Epidermal melanocyte (primary cell): ENCODE measurements at regions not wholly inside any gene's neighbourhood (a gene's known extent, or its start where the extent isn't known, plus 50 kb on each side); places are given as distances from the start of the nearest gene placed in this dataset.

Source experiments
- DNase-seq: peaks from one replicate; pipeline ENCODE4 v3.0.0; 2011; ENCODE audit warnings: low spot score; ENCODE audit not compliant: insufficient read length

GRCh38 chr4:180766045-180766444 is 1477.2 kb upstream of the TENM3 start:
- no peak for DNase-seq

GRCh38 chr4:180766944-180767729 is 1476.1 kb upstream of the TENM3 start:
- DNase-seq: no peak

DNA sequence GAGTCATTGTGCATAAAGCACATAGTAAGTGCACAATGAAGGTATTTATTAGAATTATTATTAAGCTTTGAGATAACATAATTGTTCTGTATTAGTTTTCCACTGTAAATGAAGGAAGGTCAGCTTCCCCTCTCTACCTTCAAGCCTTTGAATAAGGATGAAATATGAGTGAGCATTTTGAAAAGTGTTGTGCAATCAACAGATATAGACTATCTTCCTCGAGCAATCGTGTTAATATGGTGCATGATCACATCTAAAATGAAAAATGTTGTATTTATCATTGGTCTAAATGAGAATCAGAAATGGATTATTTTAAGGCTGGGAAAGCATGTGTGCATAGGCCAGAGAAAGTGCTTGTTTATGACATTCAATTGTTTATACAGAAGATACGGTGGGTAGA is 1474.6 kb upstream of the TENM3 start:
- DNase-seq: no peak

- no peak for DNase-seq
Measured at GRCh38 chr4:180769791-180770190, 1473.4 kb upstream of the TENM3 start.

- no peak for DNase-seq
Measured at GRCh38 chr4:180770265-180770664, 1472.9 kb upstream of the TENM3 start.

DNA sequence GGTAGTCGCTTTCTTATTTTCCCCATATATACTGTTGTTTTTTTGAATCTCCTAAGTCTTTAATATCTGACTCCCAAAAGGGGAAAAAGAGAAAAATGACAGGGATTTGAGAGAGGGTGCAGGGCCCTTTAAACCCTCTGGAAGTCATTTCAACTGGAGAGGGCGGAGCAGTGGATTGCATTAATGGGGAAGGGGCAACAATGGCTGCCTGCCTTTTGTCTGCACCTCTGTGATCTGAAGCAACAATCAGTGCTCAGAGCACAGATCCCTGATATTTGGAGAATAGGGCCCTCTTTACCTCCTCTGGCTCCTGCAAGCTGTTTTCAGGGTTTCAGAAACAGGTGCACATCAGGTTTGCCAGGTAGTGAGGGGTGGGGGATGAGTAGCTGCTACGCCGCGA is 1458.3 kb upstream of the TENM3 start:
- DNase-seq: no peak

GRCh38 chr4:180788729-180789128 is 1454.5 kb upstream of the TENM3 start:
- DNase-seq: no peak

- no peak for DNase-seq
Measured at GRCh38 chr4:180789929-180790328, 1453.3 kb upstream of the TENM3 start.

DNA sequence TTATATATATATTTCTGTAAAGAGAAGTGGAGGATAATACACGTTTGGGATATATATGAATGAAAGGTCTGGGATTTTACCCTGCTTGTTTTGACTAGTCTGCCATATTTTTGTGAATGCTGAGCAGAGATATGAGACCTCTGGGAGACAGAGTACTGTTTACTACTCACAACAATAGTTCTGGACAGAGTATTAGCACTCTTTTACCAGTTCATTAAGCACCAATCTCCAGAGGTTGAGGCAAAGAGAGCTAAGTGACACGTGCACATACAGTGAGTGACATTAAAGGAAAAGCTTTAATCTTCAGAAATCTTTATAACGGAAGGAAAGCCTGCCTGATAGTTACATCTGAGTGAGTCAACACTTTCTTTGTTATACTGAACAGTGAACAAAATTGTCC is 1452.7 kb upstream of the TENM3 start:
- DNase-seq: no peak

DNA sequence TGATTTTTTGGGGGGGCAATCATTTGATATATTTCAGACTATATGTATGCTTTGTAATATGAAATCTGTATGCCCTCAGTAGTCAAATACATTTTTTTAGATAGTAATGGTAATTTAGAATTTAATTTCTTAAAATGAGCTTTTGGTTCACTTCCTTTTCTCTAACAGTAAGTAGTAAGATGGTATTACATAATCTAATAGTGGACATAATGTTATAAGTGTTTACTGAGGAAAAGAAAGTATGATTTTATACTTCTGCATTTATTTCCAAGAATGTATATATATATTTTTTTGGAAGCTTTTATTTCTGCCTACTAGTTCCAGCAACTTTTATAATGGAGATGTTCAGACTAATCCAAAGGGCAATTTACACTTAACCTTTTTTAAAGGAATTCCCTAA is 1450.7 kb upstream of the TENM3 start:
- no peak for DNase-seq

DNA sequence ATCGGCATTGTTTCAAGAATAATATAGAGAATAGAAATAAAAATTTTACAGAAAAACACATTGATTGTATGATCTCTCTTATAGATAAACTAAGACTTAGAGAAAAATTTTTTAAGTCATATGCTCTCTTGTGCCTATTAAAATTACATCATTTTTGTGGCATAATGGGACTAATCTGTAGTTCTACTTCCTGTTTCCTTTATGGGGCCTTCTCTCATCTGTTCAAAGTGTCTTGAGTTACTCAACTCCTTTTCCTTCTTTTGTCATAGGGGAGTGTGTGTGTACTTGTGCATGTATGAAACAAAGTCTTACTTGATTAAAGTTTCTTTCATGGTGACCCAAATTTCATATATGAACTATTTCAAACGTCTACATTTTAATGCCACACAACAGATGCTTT is 1448.9 kb upstream of the TENM3 start:
- no peak for DNase-seq

GRCh38 chr4:180798036-180798577 is 1445.1 kb upstream of the TENM3 start:
- no peak for DNase-seq

DNA sequence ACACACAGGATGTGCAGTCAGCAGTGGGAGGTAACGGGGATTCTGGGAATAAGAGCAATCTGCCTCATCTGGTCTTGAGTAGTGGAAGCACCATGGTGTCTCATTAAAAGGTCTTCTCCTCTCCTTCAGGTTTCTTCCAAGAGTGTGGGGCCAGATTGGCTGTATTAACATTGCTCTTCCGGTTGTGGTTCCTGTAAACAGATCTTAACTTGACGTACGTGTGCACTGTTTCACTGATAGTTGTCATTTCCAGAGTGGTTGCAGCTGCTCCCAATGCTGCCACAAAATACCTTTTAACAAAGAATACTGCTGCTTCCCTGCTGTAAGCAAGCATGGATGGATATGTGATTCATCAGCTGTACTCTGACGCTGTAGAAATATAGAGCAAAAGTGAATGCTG is 1443.4 kb upstream of the TENM3 start:
- DNase-seq: no peak

DNA sequence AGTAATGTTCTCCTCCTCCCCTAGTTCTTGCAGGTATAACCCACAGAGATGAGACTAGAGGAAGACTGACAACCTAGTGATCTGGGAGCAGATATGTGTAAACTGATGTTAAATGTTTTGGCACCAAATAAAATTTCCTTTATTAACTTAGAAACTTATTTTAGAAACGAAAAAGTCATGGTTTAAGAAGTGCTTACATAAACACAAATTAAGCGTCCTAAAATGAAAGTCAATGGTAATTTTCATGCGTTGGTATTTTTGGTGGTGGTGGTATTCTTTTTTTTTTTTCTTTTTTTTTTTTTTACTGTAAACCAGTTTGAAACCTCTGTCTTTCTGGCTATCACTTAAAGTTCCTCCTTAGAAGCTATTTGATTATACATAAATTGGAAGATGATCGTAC is 1438.1 kb upstream of the TENM3 start:
- no peak for DNase-seq

DNA sequence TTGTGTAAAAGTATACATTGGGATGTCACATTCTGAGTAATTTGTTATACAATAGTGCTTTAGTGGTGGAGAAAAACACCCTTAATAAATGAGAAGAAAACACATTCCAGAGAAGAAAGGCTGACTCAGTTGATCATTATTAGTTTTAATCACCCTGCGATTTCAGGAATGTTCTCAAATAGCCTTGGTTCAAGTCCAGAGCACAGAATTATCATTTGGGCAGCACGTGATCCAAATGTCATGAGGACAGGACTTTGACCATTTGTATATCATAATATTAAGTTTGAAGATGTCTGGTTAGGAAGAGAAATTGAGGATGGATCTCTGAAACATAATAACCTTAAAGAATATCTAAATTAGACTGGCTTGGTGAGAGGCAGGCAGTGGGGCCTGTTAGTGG is 1434.3 kb upstream of the TENM3 start:
- DNase-seq: no peak

DNA sequence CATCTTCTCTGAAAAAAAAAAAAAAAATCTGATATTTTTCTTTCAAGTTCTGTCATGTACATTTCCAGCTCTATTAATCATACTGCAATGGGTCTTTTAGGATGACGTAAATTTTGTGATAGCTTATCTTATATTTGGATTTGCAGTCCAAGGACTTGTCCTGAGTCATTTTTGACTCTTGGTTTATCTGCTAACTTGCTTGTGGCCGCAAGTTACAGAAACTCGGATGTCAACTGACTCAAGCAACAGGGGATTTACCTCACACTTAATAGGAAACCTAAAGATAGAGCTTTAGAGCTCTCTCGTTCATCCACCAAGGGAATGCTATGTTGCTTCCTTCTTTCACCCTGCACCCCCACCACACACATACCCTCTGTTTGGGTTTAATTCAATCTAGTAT is 1433.8 kb upstream of the TENM3 start:
- DNase-seq: no peak

DNA sequence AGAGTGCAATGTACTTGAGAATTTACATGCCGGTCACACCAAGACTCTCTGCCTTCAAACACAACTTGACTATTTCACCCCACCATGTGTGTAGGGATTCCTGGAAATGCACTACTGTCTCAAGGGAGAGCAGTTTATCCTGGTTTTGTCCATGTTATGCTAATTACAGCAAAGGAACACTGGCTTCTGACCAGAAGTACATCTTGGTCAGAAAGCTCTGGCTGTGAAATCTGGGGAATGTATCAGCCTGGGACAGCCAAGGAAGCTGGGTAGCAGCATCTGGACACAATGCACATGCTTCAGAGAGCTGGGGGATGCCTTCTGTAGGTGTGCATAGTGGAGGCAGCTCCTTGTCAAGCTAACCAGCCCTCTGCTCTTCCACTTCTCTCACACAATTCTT is 1432.6 kb upstream of the TENM3 start:
- no peak for DNase-seq

DNA sequence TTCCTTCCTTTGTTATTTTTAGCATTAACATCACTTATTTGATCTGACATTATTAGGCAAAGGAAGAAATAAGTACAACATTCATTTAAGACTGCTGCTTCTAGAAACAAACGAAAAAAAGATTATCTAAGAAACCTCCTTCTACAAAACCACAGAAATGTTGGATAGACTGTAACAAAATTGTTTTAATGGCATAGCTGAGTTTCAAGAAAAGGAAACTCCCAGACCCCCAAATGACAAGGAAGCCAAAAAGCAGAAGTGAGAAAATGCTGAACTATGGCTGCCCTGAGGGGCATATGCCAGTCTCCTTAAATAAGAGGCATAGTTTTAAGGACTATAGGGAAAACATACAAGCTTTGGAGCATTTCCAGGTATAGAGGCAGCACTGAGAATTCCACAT is 1431.6 kb upstream of the TENM3 start:
- DNase-seq: no peak

- DNase-seq: no peak
Measured at GRCh38 chr4:180812783-180813182, 1430.4 kb upstream of the TENM3 start.

GRCh38 chr4:180814875-180815417 is 1428.3 kb upstream of the TENM3 start:
- DNase-seq: no peak

DNA sequence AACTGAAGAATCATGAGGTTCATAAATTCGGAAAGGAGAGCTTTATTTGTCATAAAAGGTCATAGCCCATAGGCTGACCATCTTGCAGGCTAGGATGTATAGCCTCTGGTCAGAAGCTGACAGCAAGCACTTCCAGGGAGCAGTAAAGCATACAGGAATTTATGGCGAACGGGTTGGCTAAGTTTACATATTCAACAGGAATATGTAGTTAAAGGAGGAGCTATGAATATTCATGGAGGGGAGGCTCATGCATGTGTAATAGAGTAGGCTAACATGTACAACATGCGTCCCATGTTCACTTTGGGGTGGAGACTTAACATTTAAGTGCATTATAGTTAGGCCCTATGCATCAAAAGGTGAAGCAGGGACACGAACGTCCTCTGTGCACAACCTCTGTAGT is 1425.7 kb upstream of the TENM3 start:
- no peak for DNase-seq

GRCh38 chr4:180823108-180823507 is 1420.1 kb upstream of the TENM3 start:
- no peak for DNase-seq
